Panc1 (cell line): ENCODE measurements at regions not wholly inside any gene's neighbourhood (a gene's known extent, or its start where the extent isn't known, plus 50 kb on each side); places are given as distances from the start of the nearest gene placed in this dataset.

ENCODE experiments used
- ATAC-seq: fragments of 200-7000 bp; cut with Tn5 transposase; 2 replicates; pipeline ENCODE4 v1.9.1; 2020; ENCODE audit warnings: mild to moderate bottlenecking, moderate library complexity
- BruUV-seq: library from RNA; stranded (reverse); fragments of 400-500 nt; replicated peaks from 2 replicates; lab custom pipeline; 2021; lab: Mats Ljungman, UMichigan
- CTCF ChIA-PET: fragments of 300-600 bp; sonication (Branson Sonifier 250); formaldehyde crosslinking; loops from one replicate; lab custom pipeline; 2022; ENCODE audit warnings: antibody characterized with exemption; lab: Charles Lee
- POLR2A ChIA-PET: fragments of 300-600 bp; sonication (Branson Sonifier 250); formaldehyde crosslinking; loops from one replicate; lab custom pipeline; 2022; ENCODE audit warnings: antibody characterized with exemption; lab: Charles Lee
- DNase-seq: peaks from one replicate; pipeline ENCODE4 v3.0.0-alpha.2; 2010; ENCODE audit warnings: low read depth, low spot score
- H3K27ac ChIP-seq: 2 replicates; pipeline ENCODE4 v1.5.1; 2011; ENCODE audit warnings: mild to moderate bottlenecking, low read length, inconsistent platforms
- H3K27me3 ChIP-seq: fragments of 200-500 bp; sonication (Bioruptor generic); 2 replicates; pipeline ENCODE4 v1.6.0; 2014; ENCODE audit warnings: low read length, inconsistent platforms; ENCODE audit not compliant: control insufficient read depth, insufficient read depth
- H3K36me3 ChIP-seq: fragments of 200-500 bp; sonication (Bioruptor generic); 2 replicates; pipeline ENCODE4 v1.5.1; 2014; ENCODE audit warnings: inconsistent platforms, mild to moderate bottlenecking, low read length, moderate library complexity; ENCODE audit not compliant: control insufficient read depth, insufficient read depth
- H3K4me1 ChIP-seq: 2 replicates; pipeline ENCODE4 v1.5.1; 2011; ENCODE audit warnings: inconsistent platforms, mild to moderate bottlenecking, low read length, moderate library complexity; ENCODE audit not compliant: control insufficient read depth, insufficient read depth
- H3K4me3 ChIP-seq, 2 experiments: 2 replicates each; pipeline ENCODE4 v1.5.1; 2011 to 2012; ENCODE audit warnings: low read depth in 2 of 2, low read length in 2 of 2, mild to moderate bottlenecking in 2 of 2, inconsistent platforms in 1 of 2, moderate library complexity in 1 of 2
- H3K9me3 ChIP-seq: fragments of 200-500 bp; sonication (Bioruptor generic); 2 replicates; pipeline ENCODE4 v1.5.1; 2014; ENCODE audit warnings: low read depth, mild to moderate bottlenecking, inconsistent platforms, low read length, moderate library complexity; ENCODE audit not compliant: control insufficient read depth, insufficient read depth
- CTCF ChIP-seq: fragments of 450-650 bp; IDR thresholded peaks from 2 replicates; pipeline ENCODE4 v1.5.1; 2017; ENCODE audit warnings: mild to moderate bottlenecking
- POLR2AphosphoS5 ChIP-seq: IDR thresholded peaks from 2 replicates; pipeline ENCODE4 v1.6.1; 2012; ENCODE audit warnings: mild to moderate bottlenecking, low read depth, low read length, moderate library complexity
- REST ChIP-seq, 2 experiments: IDR thresholded peaks; 2 replicates each; pipeline ENCODE4 v1.6.1; 2011 to 2012; ENCODE audit warnings: low read depth in 2 of 2, control low read depth in 1 of 2, low read length in 1 of 2, mild to moderate bottlenecking in 1 of 2, moderate library complexity in 1 of 2; ENCODE audit not compliant: insufficient read depth in 1 of 2
- SIN3A ChIP-seq: IDR thresholded peaks from 2 replicates; pipeline ENCODE4 v1.6.1; 2012; ENCODE audit warnings: low read depth, mild to moderate bottlenecking, low read length, moderate library complexity, borderline replicate concordance; ENCODE audit not compliant: insufficient read depth
- TCF7L2 ChIP-seq: IDR thresholded peaks from 2 replicates; pipeline ENCODE4 v1.6.1; 2011; ENCODE audit warnings: mild to moderate bottlenecking, low read depth, low read length, inconsistent platforms
- in situ Hi-C: cut with HindIII; loops from 2 replicates; pipeline ENCODE4 v1.10.0; 2016; ENCODE audit warnings: low sequenced_read_pairs, low pct_unique_long_range_greater_than_20kb
- intact Hi-C: fragments of 100-400 bp; cut with micrococcal nuclease; formaldehyde crosslinking; loops from one replicate; pipeline ENCODE4 v1.10.0; 2022; ENCODE audit not compliant: unreplicated experiment

DNA sequence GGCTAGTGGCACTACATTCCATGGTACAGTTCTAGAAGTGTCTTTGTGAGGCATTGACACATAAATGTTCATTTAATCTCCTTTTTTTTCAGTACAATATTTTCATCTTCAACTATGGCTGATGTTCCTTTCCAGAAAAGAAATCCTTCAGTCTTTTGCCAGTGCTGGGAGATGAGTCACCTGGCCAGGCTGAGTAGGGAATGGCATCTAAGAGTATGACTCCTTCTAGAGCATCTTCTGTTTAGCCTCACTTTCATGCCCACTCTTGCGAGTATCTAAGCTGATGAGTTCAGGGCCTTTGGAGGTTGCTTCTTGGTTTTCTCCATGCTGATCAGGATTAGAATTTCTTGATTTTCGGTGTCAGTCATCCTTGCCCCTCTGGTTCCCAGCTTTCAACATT lies 124.4 kb downstream of the SLC28A3 start:
- no TSS peak for BruUV-seq
- no peak overlapping the region for H3K4me3 ChIP-seq
- H3K9me3 ChIP-seq: no peaks in the 10 kb centered on the region
- no peak overlapping the region for H3K27ac ChIP-seq
- TF ChIP-seq REST (IDR thresholded peaks at IDR 0.05; ENCODE audit: insufficient read depth in 1 of 2, low read depth in 2 of 2, low read length in 1 of 2) (no peak), TCF7L2 (no peak), CTCF (no peak), POLR2AphosphoS5 (no peak), SIN3A (no peak)
- in situ Hi-C loops: no loop called here
- H3K27me3 ChIP-seq: no peaks in the 10 kb centered on the region
- no peaks in the 10 kb centered on the region for H3K4me1 ChIP-seq
- intact Hi-C loops: no loop called here
- CTCF ChIA-PET: no interaction called here
- POLR2A ChIA-PET: no interaction called here
- ATAC-seq (no peak), DNase-seq (no peak)
- no peaks in the 10 kb centered on the region for H3K36me3 ChIP-seq

- Histone ChIP-seq H3K36me3 (no peaks in the 10 kb centered on the region), H3K27ac (no peak overlapping the region), H3K9me3 (no peaks in the 10 kb centered on the region), H3K4me1 (no peaks in the 10 kb centered on the region), H3K27me3 (no peaks in the 10 kb centered on the region), H3K4me3 (no peak overlapping the region)
- ChIA-PET CTCF (no interaction called here), POLR2A (no interaction called here)
- in situ Hi-C loops (no loop called here), intact Hi-C loops (no loop called here)
- no TSS peak for BruUV-seq
- ATAC-seq: no peak
- DNase-seq: no peak
- TF ChIP-seq TCF7L2: no peak
- no peak for TF ChIP-seq CTCF
- TF ChIP-seq SIN3A: no peak
- no peak for TF ChIP-seq REST (IDR thresholded peaks at IDR 0.05; ENCODE audit: insufficient read depth in 1 of 2, low read depth in 2 of 2, low read length in 1 of 2)
- no peak for TF ChIP-seq POLR2AphosphoS5
These were observed 122.2 kb downstream of the SLC28A3 start for GRCh38 chr9:84218322-84218721.
